Breast epithelium (tissue), 4 donors: ENCODE measurements at regions not wholly inside any gene's neighbourhood (a gene's known extent, or its start where the extent isn't known, plus 50 kb on each side); places are given as distances from the start of the nearest gene placed in this dataset.

Source experiments
- DNase-seq, 2 donors: peaks; one replicate each; pipeline ENCODE4 v3.0.0-alpha.2; 2019; ENCODE audit warnings: low spot score in 2 of 2
- H3K27ac ChIP-seq, 2 donors: fragments of 200-600 bp; sonication (generic) in 1 of 2; one replicate each; pipeline ENCODE4 v1.5.1; 2016 to 2019; ENCODE audit warnings: mild to moderate bottlenecking in 1 of 2
- H3K27me3 ChIP-seq, 2 donors: fragments of 200-600 bp; sonication (generic) in 1 of 2; one replicate each; pipeline versions ENCODE4 v1.5.1 to v1.6.0; 2017 to 2019; ENCODE audit warnings: control low read depth in 1 of 2, mild to moderate bottlenecking in 1 of 2
- H3K36me3 ChIP-seq: fragments of 200-600 bp; one replicate; pipeline ENCODE4 v1.5.1; 2019
- H3K4me1 ChIP-seq, 2 donors: fragments of 200-600 bp; sonication (generic); one replicate each; pipeline ENCODE4 v1.5.1; 2016 to 2019; ENCODE audit warnings: control low read depth in 1 of 2
- H3K4me3 ChIP-seq, 3 donors: fragments of 200-600 bp; sonication (generic); 1 replicate in 2 of 3; 2 replicates in 1 of 3; pipeline ENCODE4 v1.5.1; 2016 to 2019; ENCODE audit warnings: mild to moderate bottlenecking in 3 of 3, moderate library complexity in 2 of 3
- H3K9me3 ChIP-seq, 2 donors: fragments of 200-600 bp; sonication (generic) in 1 of 2; one replicate each; pipeline ENCODE4 v1.5.1; 2016 to 2019; ENCODE audit warnings: control low read depth in 1 of 2
- POLR2A ChIP-seq: fragments of 450-650 bp; IDR thresholded peaks from one replicate; pipeline ENCODE4 v1.6.1; 2016; ENCODE audit warnings: antibody characterized with exemption, mild to moderate bottlenecking, moderate library complexity
- POLR2AphosphoS5 ChIP-seq, 3 donors: sonication (generic); formaldehyde crosslinking; IDR thresholded peaks; one replicate each; pipeline ENCODE4 v1.6.1; 2017; ENCODE audit warnings: antibody characterized with exemption in 3 of 3
- intact Hi-C: fragments of 100-400 bp; cut with DNase I; formaldehyde crosslinking; loops from one replicate; pipeline ENCODE4 v1.15.1; 2023; ENCODE audit warnings: low total_unique reads
- TF ChIP-seq, protein P1 (sequence below), 3 donors: fragments of 450-650 bp; IDR thresholded peaks; one replicate each; pipeline ENCODE4 v1.5.1; 2016 to 2017; ENCODE audit warnings: antibody characterized with exemption in 3 of 3, mild to moderate bottlenecking in 3 of 3, moderate library complexity in 3 of 3

- no peaks in the 10 kb centered on the region for H3K9me3 ChIP-seq
- no peak overlapping the region for H3K27ac ChIP-seq
- H3K4me1 ChIP-seq: no peaks in the 10 kb centered on the region
- DNase-seq: no peak
- intact Hi-C loops: no loop called here
- no peaks in the 10 kb centered on the region for H3K27me3 ChIP-seq
- no peaks in the 10 kb centered on the region for H3K36me3 ChIP-seq
- TF ChIP-seq POLR2AphosphoS5 (IDR thresholded peaks at IDR 0.05) (no peak), POLR2A (no peak)
- TF ChIP-seq, protein P1, sequence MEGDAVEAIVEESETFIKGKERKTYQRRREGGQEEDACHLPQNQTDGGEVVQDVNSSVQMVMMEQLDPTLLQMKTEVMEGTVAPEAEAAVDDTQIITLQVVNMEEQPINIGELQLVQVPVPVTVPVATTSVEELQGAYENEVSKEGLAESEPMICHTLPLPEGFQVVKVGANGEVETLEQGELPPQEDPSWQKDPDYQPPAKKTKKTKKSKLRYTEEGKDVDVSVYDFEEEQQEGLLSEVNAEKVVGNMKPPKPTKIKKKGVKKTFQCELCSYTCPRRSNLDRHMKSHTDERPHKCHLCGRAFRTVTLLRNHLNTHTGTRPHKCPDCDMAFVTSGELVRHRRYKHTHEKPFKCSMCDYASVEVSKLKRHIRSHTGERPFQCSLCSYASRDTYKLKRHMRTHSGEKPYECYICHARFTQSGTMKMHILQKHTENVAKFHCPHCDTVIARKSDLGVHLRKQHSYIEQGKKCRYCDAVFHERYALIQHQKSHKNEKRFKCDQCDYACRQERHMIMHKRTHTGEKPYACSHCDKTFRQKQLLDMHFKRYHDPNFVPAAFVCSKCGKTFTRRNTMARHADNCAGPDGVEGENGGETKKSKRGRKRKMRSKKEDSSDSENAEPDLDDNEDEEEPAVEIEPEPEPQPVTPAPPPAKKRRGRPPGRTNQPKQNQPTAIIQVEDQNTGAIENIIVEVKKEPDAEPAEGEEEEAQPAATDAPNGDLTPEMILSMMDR (IDR thresholded peaks at IDR 0.05): no peak
- H3K4me3 ChIP-seq: no peak overlapping the region
Observed at GRCh38 chr6:137766596-137767370, 100.3 kb upstream of the TNFAIP3 start.

DNA sequence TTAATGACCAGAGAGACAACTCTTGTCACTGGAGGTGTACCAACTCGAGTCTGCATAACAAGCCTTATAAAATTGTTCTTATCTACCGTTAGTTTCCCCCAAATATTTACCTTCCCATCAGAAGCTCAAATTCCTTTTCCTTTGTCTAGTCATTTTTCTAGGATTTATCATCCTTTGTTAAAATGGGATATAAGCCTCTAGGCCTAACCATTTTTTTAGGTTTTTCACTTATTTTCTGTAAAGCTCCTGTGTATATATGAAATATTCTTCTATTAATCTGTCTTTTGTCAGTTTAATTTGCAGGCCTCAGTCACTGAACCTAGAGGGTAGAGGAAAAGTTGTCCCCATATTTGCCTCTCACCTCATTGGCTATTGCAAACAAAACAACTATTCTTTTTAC lies 99.6 kb upstream of the TNFAIP3 start:
- TF ChIP-seq POLR2A: no peak
- TF ChIP-seq, protein P1 (IDR thresholded peaks at IDR 0.05): no peak
- Histone ChIP-seq H3K9me3 (no peaks in the 10 kb centered on the region), H3K27me3 (no peaks in the 10 kb centered on the region), H3K4me1 (no peaks in the 10 kb centered on the region), H3K4me3 (no peak overlapping the region), H3K36me3 (no peaks in the 10 kb centered on the region), H3K27ac (no peak overlapping the region)
- intact Hi-C loops: no loop called here
- DNase-seq: no peak

DNA sequence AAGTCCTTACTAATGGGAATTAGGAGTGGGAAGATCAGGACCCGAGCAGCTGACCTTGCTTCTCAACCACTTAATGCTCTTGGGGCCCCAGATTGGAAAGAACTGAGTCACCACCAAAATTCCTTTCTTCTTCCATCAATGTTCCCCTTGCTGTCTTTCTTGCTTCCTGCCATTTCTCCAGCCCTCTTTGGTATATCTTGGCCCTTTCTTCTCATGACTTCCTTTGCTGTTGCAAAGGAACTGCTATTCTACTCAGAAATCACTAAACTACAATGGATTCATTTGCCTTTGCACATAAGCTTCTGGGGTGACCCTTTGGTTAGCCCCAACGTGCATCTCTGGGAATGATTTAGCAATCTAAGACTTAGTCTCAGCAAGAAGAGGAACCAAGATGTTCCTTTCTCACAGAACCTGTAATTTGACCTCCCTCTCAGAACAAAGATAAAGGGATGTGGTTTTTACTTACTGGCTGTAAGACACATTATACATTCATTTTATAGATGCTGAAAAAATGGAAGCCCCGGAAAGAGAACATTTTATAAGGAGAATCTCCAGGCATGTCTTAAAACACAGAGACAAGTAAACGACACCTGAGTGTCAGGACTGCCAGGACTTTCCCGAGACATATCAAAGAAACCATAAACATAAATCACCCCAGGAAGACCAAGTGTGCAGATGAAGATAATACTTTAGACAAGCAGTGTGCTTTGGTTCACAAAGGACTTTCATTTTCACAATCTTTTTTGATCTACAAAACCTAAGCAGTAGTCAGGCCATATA lies 99.0 kb upstream of the TNFAIP3 start:
- no peak overlapping the region for H3K4me3 ChIP-seq
- no peaks in the 10 kb centered on the region for H3K27me3 ChIP-seq
- H3K36me3 ChIP-seq: no peaks in the 10 kb centered on the region
- no peak overlapping the region for H3K27ac ChIP-seq
- intact Hi-C loops: no loop called here
- no peak for DNase-seq
- no peaks in the 10 kb centered on the region for H3K9me3 ChIP-seq
- TF ChIP-seq, protein P1 (IDR thresholded peaks at IDR 0.05): no peak
- TF ChIP-seq POLR2AphosphoS5 (IDR thresholded peaks at IDR 0.05) (no peak), POLR2A (no peak)
- H3K4me1 ChIP-seq: no peaks in the 10 kb centered on the region

DNA sequence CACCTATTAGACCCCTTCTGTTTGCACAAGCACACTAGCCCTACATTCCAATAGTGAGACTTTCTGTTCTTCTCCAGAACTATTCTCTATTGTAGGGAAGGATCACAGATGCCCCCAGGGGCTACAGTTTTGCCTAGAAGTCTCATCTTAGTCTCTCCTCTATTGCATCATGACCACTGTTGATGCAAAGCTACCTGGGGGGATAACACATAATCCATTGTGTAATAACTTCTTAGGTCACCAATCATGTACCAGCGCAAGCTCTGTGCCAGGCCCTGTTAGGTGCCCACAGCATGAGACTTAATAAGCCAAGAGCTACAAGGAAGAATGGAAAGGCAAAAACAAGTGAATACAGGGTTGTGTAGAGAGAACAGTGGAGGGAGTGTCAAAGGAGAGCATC lies 98.1 kb upstream of the TNFAIP3 start:
- Histone ChIP-seq H3K36me3 (no peaks in the 10 kb centered on the region), H3K27me3 (no peaks in the 10 kb centered on the region), H3K4me3 (no peak overlapping the region), H3K9me3 (no peaks in the 10 kb centered on the region), H3K4me1 (no peaks in the 10 kb centered on the region), H3K27ac (no peak overlapping the region)
- intact Hi-C loops: no loop called here
- DNase-seq: no peak
- TF ChIP-seq POLR2A: no peak
- TF ChIP-seq POLR2AphosphoS5 (IDR thresholded peaks at IDR 0.05): no peak
- TF ChIP-seq, protein P1 (IDR thresholded peaks at IDR 0.05): no peak

DNA sequence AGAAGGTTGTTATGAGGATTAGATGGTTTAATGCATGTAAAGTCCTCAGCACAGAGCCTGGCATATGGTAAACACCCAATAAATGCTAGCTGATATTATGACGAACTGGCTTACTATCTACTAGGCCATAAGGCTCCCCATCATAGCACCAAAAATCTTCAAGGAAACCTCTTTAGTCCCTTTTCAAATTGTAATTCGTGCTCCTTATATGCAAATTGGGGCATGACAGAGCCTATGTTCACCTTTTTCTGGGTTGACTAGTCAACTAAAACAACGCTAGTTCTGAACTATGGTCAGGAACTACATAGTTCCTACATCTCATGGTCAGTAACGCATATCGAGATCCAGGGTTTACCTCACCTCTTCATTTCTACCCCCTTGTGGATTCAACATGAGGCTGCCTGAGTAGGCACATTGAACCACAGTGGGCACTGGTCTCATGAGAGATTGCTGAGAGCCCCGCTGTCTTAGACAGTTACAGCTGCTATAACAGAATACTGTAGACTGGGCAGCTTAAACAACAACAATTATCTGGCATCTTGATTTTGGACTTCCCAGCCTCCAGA lies 97.2 kb upstream of the TNFAIP3 start:
- H3K4me3 ChIP-seq: no peak overlapping the region
- TF ChIP-seq, protein P1 (IDR thresholded peaks at IDR 0.05): no peak
- TF ChIP-seq POLR2AphosphoS5 (IDR thresholded peaks at IDR 0.05) (no peak), POLR2A (no peak)
- no peaks in the 10 kb centered on the region for H3K36me3 ChIP-seq
- H3K27ac ChIP-seq: no peak overlapping the region
- H3K9me3 ChIP-seq: no peaks in the 10 kb centered on the region
- intact Hi-C loops: no loop called here
- DNase-seq: no peak
- H3K27me3 ChIP-seq: no peaks in the 10 kb centered on the region
- H3K4me1 ChIP-seq: no peaks in the 10 kb centered on the region
